ENCODE measurements at regions not wholly inside any gene's neighbourhood (a gene's known extent, or its start where the extent isn't known, plus 50 kb on each side); places are given as distances from the start of the nearest gene placed in this dataset.
"Not testable (repeated sequence)": the region's sequence is repeated elsewhere in the genome, so short reads cannot be mapped to it uniquely, and the experiment has no call there.

DNA sequence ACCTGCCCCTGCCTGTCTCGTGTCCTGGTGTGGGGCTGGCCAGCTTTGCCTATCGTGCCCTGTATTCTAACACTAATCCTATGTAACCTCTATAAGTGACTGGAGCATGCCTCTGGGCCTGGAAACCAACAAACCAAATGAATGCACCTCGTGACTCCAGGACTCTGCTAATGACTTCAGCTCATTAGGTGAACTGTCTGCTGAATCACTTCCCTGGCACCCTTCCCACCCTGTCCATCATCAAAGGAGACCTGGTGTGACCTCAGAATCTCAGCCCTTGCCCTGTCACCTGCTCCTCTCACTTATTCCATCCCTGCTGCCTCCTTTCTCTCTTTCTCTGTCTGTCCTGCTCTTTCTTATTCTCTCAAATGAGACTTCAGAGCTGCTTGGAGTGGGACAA, 322.4 kb downstream of the CBLN1 start:
- no peak overlapping the region for H3K27ac ChIP-seq
- POLR2A ChIA-PET (ENCODE audit: low non-redundant PET) = no interaction called here
- TF ChIP-seq, protein P1, sequence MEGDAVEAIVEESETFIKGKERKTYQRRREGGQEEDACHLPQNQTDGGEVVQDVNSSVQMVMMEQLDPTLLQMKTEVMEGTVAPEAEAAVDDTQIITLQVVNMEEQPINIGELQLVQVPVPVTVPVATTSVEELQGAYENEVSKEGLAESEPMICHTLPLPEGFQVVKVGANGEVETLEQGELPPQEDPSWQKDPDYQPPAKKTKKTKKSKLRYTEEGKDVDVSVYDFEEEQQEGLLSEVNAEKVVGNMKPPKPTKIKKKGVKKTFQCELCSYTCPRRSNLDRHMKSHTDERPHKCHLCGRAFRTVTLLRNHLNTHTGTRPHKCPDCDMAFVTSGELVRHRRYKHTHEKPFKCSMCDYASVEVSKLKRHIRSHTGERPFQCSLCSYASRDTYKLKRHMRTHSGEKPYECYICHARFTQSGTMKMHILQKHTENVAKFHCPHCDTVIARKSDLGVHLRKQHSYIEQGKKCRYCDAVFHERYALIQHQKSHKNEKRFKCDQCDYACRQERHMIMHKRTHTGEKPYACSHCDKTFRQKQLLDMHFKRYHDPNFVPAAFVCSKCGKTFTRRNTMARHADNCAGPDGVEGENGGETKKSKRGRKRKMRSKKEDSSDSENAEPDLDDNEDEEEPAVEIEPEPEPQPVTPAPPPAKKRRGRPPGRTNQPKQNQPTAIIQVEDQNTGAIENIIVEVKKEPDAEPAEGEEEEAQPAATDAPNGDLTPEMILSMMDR (conservative IDR thresholded peaks at IDR 0.05; ENCODE audit: low read depth) = no peak
- DNase-seq (ENCODE audit: low spot score) = peak; percentile 41
- CTCF ChIA-PET = no interaction called here

DNA sequence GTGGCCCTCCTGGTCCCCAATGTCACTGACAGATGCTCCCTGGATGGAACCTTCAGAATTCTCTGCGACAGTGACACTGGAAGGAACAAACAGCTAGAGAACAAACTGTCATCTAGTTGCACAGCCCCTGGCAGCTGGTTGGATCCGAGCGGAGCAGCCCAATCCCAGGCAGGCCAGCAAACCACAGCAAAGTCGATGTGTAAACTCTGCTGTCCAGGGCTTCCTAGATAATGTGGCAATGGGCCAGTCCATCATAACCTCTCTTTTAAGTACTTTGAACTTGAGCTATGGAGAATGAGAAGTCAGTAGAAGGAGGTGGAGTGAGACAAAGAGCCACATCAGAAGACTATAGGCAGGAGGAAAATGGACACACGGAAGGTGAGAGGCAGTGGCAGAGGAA, 323.0 kb downstream of the CBLN1 start:
- POLR2A ChIA-PET (ENCODE audit: low non-redundant PET) = no interaction called here
- TF ChIP-seq, protein P1 (conservative IDR thresholded peaks at IDR 0.05; ENCODE audit: low read depth) = no peak
- no peak for DNase-seq (ENCODE audit: low spot score)
- CTCF ChIA-PET = no interaction called here
- H3K27ac ChIP-seq = no peak overlapping the region

DNA sequence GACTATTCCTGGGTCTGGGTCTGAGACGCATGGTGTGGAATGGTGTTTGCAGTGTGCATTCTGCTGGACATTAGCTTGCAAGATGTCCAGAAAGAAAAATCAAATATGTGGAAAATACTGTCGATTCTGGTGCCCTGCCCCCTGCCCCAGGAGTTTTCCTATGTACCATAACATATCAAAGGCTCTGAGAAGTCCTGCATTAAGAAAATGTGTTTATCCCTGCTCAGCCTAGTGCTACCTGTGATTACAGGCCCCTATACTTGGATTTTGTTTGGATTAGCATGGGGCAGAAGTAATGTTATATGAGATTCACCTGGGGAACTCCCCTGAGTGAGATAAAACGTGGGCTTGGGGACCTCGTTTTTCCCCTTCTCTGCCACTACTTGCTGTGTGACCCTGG, 325.0 kb downstream of the CBLN1 start:
- ChIA-PET CTCF (no interaction called here), POLR2A (ENCODE audit: low non-redundant PET) (no interaction called here)
- H3K27ac ChIP-seq = no peak overlapping the region
- TF ChIP-seq, protein P1 (conservative IDR thresholded peaks at IDR 0.05; ENCODE audit: low read depth) = no peak
- no peak for DNase-seq (ENCODE audit: low spot score)

DNA sequence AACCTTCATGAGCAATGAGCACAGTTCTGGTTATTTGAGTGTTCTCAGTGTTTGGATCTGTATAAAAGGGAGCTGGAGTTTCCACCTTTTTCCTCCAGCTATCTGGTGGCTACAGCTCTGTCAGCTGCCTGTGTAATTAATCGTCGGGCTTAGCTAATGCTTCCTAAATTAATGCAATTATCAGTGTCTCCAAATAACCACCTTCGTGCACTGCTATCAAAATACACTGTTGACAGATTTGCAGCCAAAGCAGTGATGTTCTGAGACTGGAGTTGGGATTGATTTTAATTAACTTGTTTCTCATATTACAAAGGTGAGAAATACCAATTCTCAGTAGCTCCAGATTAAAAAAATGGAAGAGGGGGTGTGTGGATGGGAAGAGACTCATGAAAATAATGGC, 325.8 kb downstream of the CBLN1 start:
- TF ChIP-seq, protein P1 (conservative IDR thresholded peaks at IDR 0.05; ENCODE audit: low read depth) = no peak
- CTCF ChIA-PET = interaction anchor here (0.7 kb wide), 1 partner anchor 81 kb away, joined by 3 read pairs; no protein-coding TSS in a partner anchor
- no peak for DNase-seq (ENCODE audit: low spot score)
- H3K27ac ChIP-seq = no peak overlapping the region
- POLR2A ChIA-PET (ENCODE audit: low non-redundant PET) = no interaction called here

DNA sequence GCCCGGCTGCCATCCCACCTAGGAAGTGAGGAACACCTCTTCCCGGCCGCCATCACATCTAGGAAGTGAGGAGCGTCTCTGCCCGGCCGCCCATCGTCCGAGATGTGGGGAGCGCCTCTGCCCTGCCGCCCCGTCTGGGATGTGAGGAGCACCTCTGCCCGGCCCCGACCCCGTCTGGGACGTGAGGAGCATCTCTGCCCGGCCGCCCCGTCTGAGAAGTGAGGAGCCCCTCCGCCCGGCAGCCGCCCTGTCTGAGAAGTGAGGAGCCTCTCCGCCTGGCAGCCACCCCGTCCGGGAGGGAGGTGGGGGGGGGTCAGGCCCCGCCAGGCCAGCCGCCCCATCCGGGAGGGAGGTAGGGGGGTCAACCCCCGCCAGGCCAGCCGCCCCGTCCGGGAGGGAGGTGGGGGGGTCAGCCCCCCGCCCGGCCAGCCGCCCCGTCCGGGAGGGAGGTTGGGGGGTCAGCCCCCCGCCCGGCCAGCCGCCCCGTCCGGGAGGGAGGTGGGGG, 330.0 kb downstream of the CBLN1 start:
- H3K27ac ChIP-seq; CTCF ChIA-PET; POLR2A ChIA-PET (ENCODE audit: low non-redundant PET); DNase-seq (ENCODE audit: low spot score): not testable (repeated sequence)

DNA sequence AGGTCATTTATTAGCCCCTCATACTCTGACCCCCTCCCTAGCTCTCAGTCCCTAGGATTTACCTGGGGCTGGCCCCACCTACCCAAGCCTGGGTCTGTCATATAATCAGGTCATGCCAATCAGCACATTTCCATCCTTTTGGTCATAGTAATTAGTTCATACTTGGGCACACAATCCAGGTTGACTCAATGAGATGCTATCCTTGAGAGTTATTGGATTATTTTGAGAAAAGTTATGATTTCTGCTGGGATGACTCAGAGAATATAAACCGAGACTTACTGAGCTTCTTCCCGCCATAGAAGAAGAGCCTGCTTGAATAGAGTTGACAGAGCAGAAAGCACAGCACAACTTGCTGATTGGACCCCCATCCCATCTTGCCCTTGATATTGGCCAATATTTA, 331.5 kb downstream of the CBLN1 start:
- TF ChIP-seq, protein P1 (conservative IDR thresholded peaks at IDR 0.05; ENCODE audit: low read depth) = no peak
- ChIA-PET CTCF (no interaction called here), POLR2A (ENCODE audit: low non-redundant PET) (no interaction called here)
- DNase-seq (ENCODE audit: low spot score) = no peak
- H3K27ac ChIP-seq = no peak overlapping the region

DNA sequence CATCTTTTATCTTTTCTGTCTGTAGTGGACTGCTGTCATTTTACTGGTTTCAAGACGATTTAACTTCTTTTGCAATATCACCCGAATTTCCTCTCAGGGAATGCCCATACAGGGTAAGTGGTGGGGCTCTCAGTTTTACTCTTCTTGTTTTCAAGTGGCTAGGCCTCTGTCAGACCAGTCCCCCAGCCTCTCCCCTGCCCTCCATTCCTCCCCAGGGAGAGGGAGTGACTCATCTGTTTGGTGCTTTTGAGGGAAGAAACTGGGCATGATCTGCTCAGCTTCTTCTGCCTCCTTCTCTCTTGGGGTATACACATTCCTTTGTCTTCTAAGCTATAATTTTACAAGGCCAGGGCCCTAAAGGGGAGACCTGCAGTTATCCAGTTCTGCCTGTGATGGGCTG, 332.0 kb downstream of the CBLN1 start:
- TF ChIP-seq, protein P1 (conservative IDR thresholded peaks at IDR 0.05; ENCODE audit: low read depth) = no peak
- CTCF ChIA-PET = no interaction called here
- no peak for DNase-seq (ENCODE audit: low spot score)
- POLR2A ChIA-PET (ENCODE audit: low non-redundant PET) = interaction anchor here (0.7 kb wide), 1 partner anchor 74 kb away, joined by 6 read pairs; no protein-coding TSS in a partner anchor
- no peak overlapping the region for H3K27ac ChIP-seq

Data from RWPE1 (cell line).